Kidney capillary endothelial cell (primary cell): ENCODE measurements at regions not wholly inside any gene's neighbourhood (a gene's known extent, or its start where the extent isn't known, plus 50 kb on each side); places are given as distances from the start of the nearest gene placed in this dataset.

ENCODE experiments used
- DNase-seq: peaks from one replicate; pipeline ENCODE4 v3.0.0-alpha.2; 2018; ENCODE audit warnings: low spot score

- no peak for DNase-seq
These were observed 217.5 kb downstream of the GLI2 start for GRCh38 chr2:120953066-120953756.

- no peak for DNase-seq
These were observed 218.3 kb downstream of the GLI2 start for GRCh38 chr2:120953843-120954584.

GRCh38 chr2:120954939-120955338 lies 219.3 kb downstream of the GLI2 start:
- no peak for DNase-seq

- DNase-seq: no peak
These were observed 219.8 kb downstream of the GLI2 start for GRCh38 chr2:120955427-120955826.

- no peak for DNase-seq
These were observed 221.0 kb downstream of the GLI2 start for GRCh38 chr2:120956486-120957156.

- no peak for DNase-seq
These were observed 222.2 kb downstream of the GLI2 start for GRCh38 chr2:120957905-120958304.

- DNase-seq: no peak
These were observed 223.1 kb downstream of the GLI2 start for GRCh38 chr2:120958623-120959366.

- no peak for DNase-seq
These were observed 223.8 kb downstream of the GLI2 start for GRCh38 chr2:120959426-120959825.

- no peak for DNase-seq
These were observed 225.2 kb downstream of the GLI2 start for GRCh38 chr2:120960770-120961366.

- DNase-seq: no peak
These were observed 225.7 kb downstream of the GLI2 start for GRCh38 chr2:120961396-120961795.

- DNase-seq: no peak
These were observed 228.5 kb downstream of the GLI2 start for GRCh38 chr2:120963997-120964705.

- DNase-seq: no peak
These were observed 229.2 kb downstream of the GLI2 start for GRCh38 chr2:120964819-120965218.

- no peak for DNase-seq
These were observed 231.0 kb downstream of the GLI2 start for GRCh38 chr2:120966510-120967254.

- DNase-seq: no peak
These were observed 232.8 kb downstream of the GLI2 start for GRCh38 chr2:120968307-120969015.

GRCh38 chr2:120969613-120970355 lies 234.1 kb downstream of the GLI2 start:
- DNase-seq: no peak

- no peak for DNase-seq
These were observed 236.2 kb downstream of the GLI2 start for GRCh38 chr2:120971866-120972265.

- no peak for DNase-seq
These were observed 236.6 kb downstream of the GLI2 start for GRCh38 chr2:120972286-120972685.

- DNase-seq: no peak
These were observed 237.5 kb downstream of the GLI2 start for GRCh38 chr2:120973196-120973595.

- DNase-seq: no peak
These were observed 239.3 kb downstream of the GLI2 start for GRCh38 chr2:120974950-120975349.
